PC-9 (cell line): ENCODE measurements at regions not wholly inside any gene's neighbourhood (a gene's known extent, or its start where the extent isn't known, plus 50 kb on each side); places are given as distances from the start of the nearest gene placed in this dataset.

ENCODE experiments used
- BruUV-seq: library from RNA; stranded (reverse); fragments of 400-500 nt; replicated peaks from 2 replicates; lab custom pipeline; 2021; lab: Mats Ljungman, UMichigan
- CTCF ChIA-PET: fragments of 300-600 bp; sonication (Branson Sonifier 250); formaldehyde crosslinking; loops from one replicate; lab custom pipeline; 2022; ENCODE audit warnings: antibody characterized with exemption; lab: Charles Lee
- POLR2A ChIA-PET: fragments of 300-600 bp; sonication (Branson Sonifier 250); formaldehyde crosslinking; loops from one replicate; lab custom pipeline; 2022; ENCODE audit warnings: antibody characterized with exemption; ENCODE audit not compliant: unreplicated experiment; lab: Charles Lee
- DNase-seq, 2 experiments: peaks; one replicate each; pipeline versions ENCODE4 v3.0.0 to v3.0.0-alpha.2; 2015 to 2022; ENCODE audit warnings: mixed read lengths in 1 of 2
- H2AFZ ChIP-seq: fragments of 200-600 bp; sonication (generic); 2 replicates; pipeline ENCODE4 v1.8.1; 2017; ENCODE audit warnings: antibody characterized with exemption
- H3F3A ChIP-seq: fragments of 200-600 bp; sonication (generic); 2 replicates; pipeline ENCODE4 v1.8.1; 2017; ENCODE audit warnings: antibody characterized with exemption, mild to moderate bottlenecking, low read depth; ENCODE audit not compliant: insufficient read depth
- H3K27ac ChIP-seq: fragments of 200-600 bp; sonication (generic); 2 replicates; pipeline ENCODE4 v1.6.1; 2016; ENCODE audit warnings: mixed run types
- H3K27me3 ChIP-seq: fragments of 200-600 bp; sonication (generic); 2 replicates; pipeline ENCODE4 v1.6.1; 2016; ENCODE audit warnings: low read depth, mixed run types; ENCODE audit not compliant: insufficient read depth
- H3K36me3 ChIP-seq: fragments of 200-600 bp; sonication (generic); 2 replicates; pipeline ENCODE4 v1.6.1; 2016; ENCODE audit warnings: low read depth, mixed run types
- H3K4me1 ChIP-seq: fragments of 200-600 bp; sonication (generic); replicated peaks from 2 replicates; pipeline ENCODE4 v1.6.1; 2016; ENCODE audit warnings: mixed run types; ENCODE audit not compliant: insufficient read depth
- H3K4me2 ChIP-seq: fragments of 200-600 bp; sonication (generic); 2 replicates; pipeline ENCODE4 v1.6.1; 2017; ENCODE audit warnings: mixed run types
- H3K4me3 ChIP-seq: fragments of 200-600 bp; sonication (generic); 2 replicates; pipeline ENCODE4 v1.6.1; 2016; ENCODE audit warnings: mixed run types
- H3K79me2 ChIP-seq: fragments of 200-600 bp; sonication (generic); 2 replicates; pipeline ENCODE4 v1.6.1; 2017; ENCODE audit warnings: low read depth, mixed run types
- H3K9me2 ChIP-seq: fragments of 200-600 bp; sonication (generic); 2 replicates; pipeline ENCODE4 v1.8.1; 2017; ENCODE audit warnings: mild to moderate bottlenecking; ENCODE audit not compliant: insufficient read depth
- H3K9me3 ChIP-seq: fragments of 200-600 bp; sonication (generic); 2 replicates; pipeline ENCODE4 v1.8.1; 2016; ENCODE audit warnings: low read depth; ENCODE audit not compliant: insufficient read depth
- H4K20me1 ChIP-seq: fragments of 200-600 bp; sonication (generic); 2 replicates; pipeline ENCODE4 v1.8.1; 2017; ENCODE audit not compliant: insufficient read depth
- EZH2 ChIP-seq: fragments of 200-600 bp; sonication (generic); IDR thresholded peaks from 2 replicates; pipeline ENCODE4 v1.8.0; 2017; ENCODE audit warnings: antibody characterized with exemption, low read depth
- intact Hi-C: fragments of 100-400 bp; cut with micrococcal nuclease; formaldehyde crosslinking; loops from one replicate; pipeline ENCODE4 v1.10.0; 2022; ENCODE audit not compliant: unreplicated experiment
- TF ChIP-seq, protein P1 (sequence below): fragments of 200-600 bp; sonication (generic); conservative IDR thresholded peaks from 2 replicates; pipeline ENCODE4 v1.6.1; 2017; ENCODE audit warnings: mixed run types, antibody characterized with exemption, mild to moderate bottlenecking, moderate library complexity

DNA sequence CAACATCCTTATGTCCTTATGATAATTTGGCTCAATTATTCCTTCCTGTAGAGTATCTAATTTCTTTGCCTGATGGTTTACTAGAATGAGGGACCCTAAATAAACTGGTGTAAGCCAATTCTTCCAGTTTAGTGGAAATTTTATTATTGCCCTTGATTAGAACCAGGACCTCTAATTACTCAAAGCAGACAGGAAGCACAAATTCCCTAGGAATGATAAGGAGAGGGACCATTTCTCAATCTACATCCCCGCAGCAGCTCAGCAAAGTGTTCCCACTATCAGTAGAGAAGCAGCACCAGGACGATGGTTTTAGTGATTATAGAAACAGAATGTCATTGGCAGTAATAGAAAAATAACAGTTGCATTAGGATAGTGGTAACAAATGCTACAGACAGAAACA lies 97.1 kb downstream of the PLPPR4 start:
- no peaks in the 10 kb centered on the region for H3K79me2 ChIP-seq
- H3K27ac ChIP-seq = no peak overlapping the region
- no peaks in the 10 kb centered on the region for H3K36me3 ChIP-seq
- H3K4me1 ChIP-seq = no peaks in the 10 kb centered on the region
- no peaks in the 10 kb centered on the region for H4K20me1 ChIP-seq
- intact Hi-C loops = no loop called here
- TF ChIP-seq EZH2 = no peak
- TF ChIP-seq, protein P1, sequence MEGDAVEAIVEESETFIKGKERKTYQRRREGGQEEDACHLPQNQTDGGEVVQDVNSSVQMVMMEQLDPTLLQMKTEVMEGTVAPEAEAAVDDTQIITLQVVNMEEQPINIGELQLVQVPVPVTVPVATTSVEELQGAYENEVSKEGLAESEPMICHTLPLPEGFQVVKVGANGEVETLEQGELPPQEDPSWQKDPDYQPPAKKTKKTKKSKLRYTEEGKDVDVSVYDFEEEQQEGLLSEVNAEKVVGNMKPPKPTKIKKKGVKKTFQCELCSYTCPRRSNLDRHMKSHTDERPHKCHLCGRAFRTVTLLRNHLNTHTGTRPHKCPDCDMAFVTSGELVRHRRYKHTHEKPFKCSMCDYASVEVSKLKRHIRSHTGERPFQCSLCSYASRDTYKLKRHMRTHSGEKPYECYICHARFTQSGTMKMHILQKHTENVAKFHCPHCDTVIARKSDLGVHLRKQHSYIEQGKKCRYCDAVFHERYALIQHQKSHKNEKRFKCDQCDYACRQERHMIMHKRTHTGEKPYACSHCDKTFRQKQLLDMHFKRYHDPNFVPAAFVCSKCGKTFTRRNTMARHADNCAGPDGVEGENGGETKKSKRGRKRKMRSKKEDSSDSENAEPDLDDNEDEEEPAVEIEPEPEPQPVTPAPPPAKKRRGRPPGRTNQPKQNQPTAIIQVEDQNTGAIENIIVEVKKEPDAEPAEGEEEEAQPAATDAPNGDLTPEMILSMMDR = no peak
- no peak overlapping the region for H3K4me2 ChIP-seq
- POLR2A ChIA-PET = no interaction called here
- H3K9me3 ChIP-seq = no peaks in the 10 kb centered on the region
- DNase-seq = no peak
- H2AFZ ChIP-seq = no peak overlapping the region
- H3F3A ChIP-seq = no peaks in the 10 kb centered on the region
- BruUV-seq = no TSS peak
- CTCF ChIA-PET = no interaction called here
- no peak overlapping the region for H3K4me3 ChIP-seq
- H3K9me2 ChIP-seq = no peaks in the 10 kb centered on the region
- no peaks in the 10 kb centered on the region for H3K27me3 ChIP-seq

DNA sequence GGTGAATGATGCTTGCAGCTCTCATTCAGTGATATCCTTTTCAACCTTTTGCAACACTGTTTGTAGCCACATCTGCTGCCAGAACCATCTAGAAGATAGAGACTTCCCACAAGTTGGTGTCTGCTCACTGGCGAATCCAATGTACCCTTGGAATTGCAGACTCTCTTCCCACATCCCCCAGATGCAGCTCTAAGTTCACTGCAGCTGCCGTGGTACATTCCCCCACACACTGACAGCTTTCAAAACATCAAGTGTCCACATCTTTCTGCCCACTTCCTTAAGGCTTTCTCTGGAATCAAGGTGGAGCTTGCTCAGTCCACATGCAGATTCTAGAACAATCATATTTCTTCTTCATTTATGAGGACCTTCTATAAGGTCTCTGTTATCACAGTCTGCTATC lies 99.2 kb downstream of the PLPPR4 start:
- intact Hi-C loops = no loop called here
- no peaks in the 10 kb centered on the region for H3K36me3 ChIP-seq
- TF ChIP-seq, protein P1 = no peak
- no peak for TF ChIP-seq EZH2
- H3K9me3 ChIP-seq = no peaks in the 10 kb centered on the region
- no peaks in the 10 kb centered on the region for H4K20me1 ChIP-seq
- DNase-seq = no peak
- ChIA-PET POLR2A (no interaction called here), CTCF (no interaction called here)
- no peak overlapping the region for H3K27ac ChIP-seq
- H3K4me2 ChIP-seq = no peak overlapping the region
- H3K79me2 ChIP-seq = no peaks in the 10 kb centered on the region
- H3K9me2 ChIP-seq = no peaks in the 10 kb centered on the region
- H3K27me3 ChIP-seq = no peaks in the 10 kb centered on the region
- no peak overlapping the region for H2AFZ ChIP-seq
- no TSS peak for BruUV-seq
- no peaks in the 10 kb centered on the region for H3F3A ChIP-seq
- H3K4me3 ChIP-seq = no peak overlapping the region
- no peaks in the 10 kb centered on the region for H3K4me1 ChIP-seq

DNA sequence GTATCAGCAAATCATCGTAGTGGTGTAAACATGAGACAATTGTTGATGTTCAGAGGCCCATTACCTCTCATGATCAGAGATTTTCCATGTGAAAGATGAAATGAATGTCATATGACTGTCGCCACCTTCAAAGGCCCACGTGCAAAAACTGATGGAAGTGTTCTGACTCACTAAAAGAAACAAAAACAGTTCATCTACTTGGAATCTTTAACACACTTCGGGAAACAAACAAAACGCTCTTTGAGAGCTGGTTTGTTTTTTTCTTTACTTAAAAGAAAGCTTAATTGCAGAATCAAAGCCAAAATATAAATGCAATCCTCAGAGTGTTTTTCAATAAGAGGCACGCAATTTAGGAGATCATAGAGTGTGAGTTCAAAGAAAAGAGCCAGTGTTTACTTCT lies 100.8 kb downstream of the PLPPR4 start:
- Histone ChIP-seq H3K27ac (no peak overlapping the region), H4K20me1 (no peaks in the 10 kb centered on the region), H3K9me3 (no peaks in the 10 kb centered on the region), H3K79me2 (no peaks in the 10 kb centered on the region), H3K27me3 (no peaks in the 10 kb centered on the region), H3K4me2 (no peak overlapping the region), H3K4me1 (no peaks in the 10 kb centered on the region), H3F3A (no peaks in the 10 kb centered on the region), H2AFZ (no peak overlapping the region), H3K36me3 (no peaks in the 10 kb centered on the region), H3K9me2 (no peaks in the 10 kb centered on the region), H3K4me3 (no peak overlapping the region)
- BruUV-seq = no TSS peak
- intact Hi-C loops = no loop called here
- no peak for DNase-seq
- ChIA-PET CTCF (no interaction called here), POLR2A (no interaction called here)
- TF ChIP-seq, protein P1 = no peak
- TF ChIP-seq EZH2 = no peak
